RCC 7860 (cell line): ENCODE measurements at regions not wholly inside any gene's neighbourhood (a gene's known extent, or its start where the extent isn't known, plus 50 kb on each side); places are given as distances from the start of the nearest gene placed in this dataset.
"Not testable (repeated sequence)": the region's sequence is repeated elsewhere in the genome, so short reads cannot be mapped to it uniquely, and the experiment has no call there.

ENCODE experiments used
- DNase-seq: peaks from one replicate; pipeline ENCODE4 v3.0.0-alpha.2; 2015; ENCODE audit warnings: low spot score
- FAIRE-seq: peaks from 2 replicates; lab custom pipeline; 2012; peaks lifted over from hg19 to GRCh38; lab: Jason Lieb, UNC

GRCh38 chr12:73632661-73633060 is 905.0 kb upstream of the ATXN7L3B start:
- DNase-seq = no peak
- no peak for FAIRE-seq

GRCh38 chr12:73639397-73639796 is 898.2 kb upstream of the ATXN7L3B start:
- not testable (repeated sequence) for FAIRE-seq, DNase-seq

GRCh38 chr12:73656375-73656774 is 881.3 kb upstream of the ATXN7L3B start:
- no peak for FAIRE-seq
- DNase-seq = no peak

GRCh38 chr12:73659802-73660201 is 877.8 kb upstream of the ATXN7L3B start:
- no peak for DNase-seq
- FAIRE-seq = no peak

- no peak for FAIRE-seq
- DNase-seq = no peak
Observed at GRCh38 chr12:73665193-73665592, 872.4 kb upstream of the ATXN7L3B start.

GRCh38 chr12:73671550-73671949 is 866.1 kb upstream of the ATXN7L3B start:
- DNase-seq, FAIRE-seq: not testable (repeated sequence)

- no peak for FAIRE-seq
Observed at GRCh38 chr12:73677520-73678291, 859.9 kb upstream of the ATXN7L3B start.

GRCh38 chr12:73678335-73678734 is 859.3 kb upstream of the ATXN7L3B start:
- FAIRE-seq (no peak), DNase-seq (peak; percentile 7)

More at GRCh38 chr12:73677520-73678291, 859.9 kb upstream of the ATXN7L3B start:
- no peak for DNase-seq

- FAIRE-seq = no peak
- DNase-seq = no peak
Observed at GRCh38 chr12:73699318-73699717, 838.3 kb upstream of the ATXN7L3B start.

GRCh38 chr12:73714655-73715054 is 823.0 kb upstream of the ATXN7L3B start:
- no peak for FAIRE-seq

GRCh38 chr12:73716143-73716542 is 821.5 kb upstream of the ATXN7L3B start:
- not testable (repeated sequence) for FAIRE-seq, DNase-seq

More at GRCh38 chr12:73714655-73715054, 823.0 kb upstream of the ATXN7L3B start:
- DNase-seq = no peak

GRCh38 chr12:73719223-73719622 is 818.4 kb upstream of the ATXN7L3B start:
- FAIRE-seq (no peak), DNase-seq (no peak)

GRCh38 chr12:73726881-73727280 is 810.8 kb upstream of the ATXN7L3B start:
- no peak for FAIRE-seq

GRCh38 chr12:73731658-73732057 is 806.0 kb upstream of the ATXN7L3B start:
- FAIRE-seq (no peak), DNase-seq (no peak)

More at GRCh38 chr12:73726881-73727280, 810.8 kb upstream of the ATXN7L3B start:
- DNase-seq = no peak

- DNase-seq (no peak), FAIRE-seq (no peak)
Observed at GRCh38 chr12:73769337-73769736, 768.3 kb upstream of the ATXN7L3B start.

GRCh38 chr12:73798523-73798922 is 739.1 kb upstream of the ATXN7L3B start:
- FAIRE-seq (no peak), DNase-seq (no peak)

- FAIRE-seq (no peak), DNase-seq (no peak)
Observed at GRCh38 chr12:73815072-73815645, 722.5 kb upstream of the ATXN7L3B start.

GRCh38 chr12:73817161-73817560 is 720.5 kb upstream of the ATXN7L3B start:
- DNase-seq (no peak), FAIRE-seq (no peak)

GRCh38 chr12:73833746-73834145 is 703.9 kb upstream of the ATXN7L3B start:
- DNase-seq (no peak), FAIRE-seq (no peak)

- FAIRE-seq (no peak), DNase-seq (no peak)
Observed at GRCh38 chr12:73841963-73842362, 695.7 kb upstream of the ATXN7L3B start.

- DNase-seq = peak; percentile 50
- FAIRE-seq = no peak
Observed at GRCh38 chr12:73863546-73863945, 674.1 kb upstream of the ATXN7L3B start.

GRCh38 chr12:73867147-73867546 is 670.5 kb upstream of the ATXN7L3B start:
- FAIRE-seq (no peak), DNase-seq (no peak)
